GM23338 (cell line): ENCODE measurements at regions not wholly inside any gene's neighbourhood (a gene's known extent, or its start where the extent isn't known, plus 50 kb on each side); places are given as distances from the start of the nearest gene placed in this dataset.

Experiments
- ATAC-seq: fragments of 200-7000 bp; cut with Tn5 transposase; 3 replicates; pipeline ENCODE4 v1.9.1; 2020
- DNase-seq: peaks from one replicate; pipeline ENCODE4 v3.0.0-alpha.2; 2015; ENCODE audit warnings: low spot score
- H2AFZ ChIP-seq: fragments of 200-600 bp; sonication (generic); 2 replicates; pipeline ENCODE4 v1.8.0; 2016; ENCODE audit warnings: antibody characterized with exemption, mild to moderate bottlenecking, moderate library complexity
- H3F3A ChIP-seq: fragments of 200-600 bp; sonication (generic); replicated peaks from 2 replicates; pipeline ENCODE4 v1.8.0; 2017; ENCODE audit warnings: antibody characterized with exemption, mixed run types, low read depth
- H3K27ac ChIP-seq: fragments of 200-600 bp; sonication (generic); 2 replicates; pipeline ENCODE4 v1.6.1; 2016; ENCODE audit warnings: low read depth
- H3K27me3 ChIP-seq: fragments of 200-600 bp; sonication (generic); 2 replicates; pipeline ENCODE4 v1.8.0; 2016; ENCODE audit warnings: mild to moderate bottlenecking, mixed run types, moderate library complexity; ENCODE audit not compliant: insufficient read depth
- H3K36me3 ChIP-seq: fragments of 200-600 bp; sonication (generic); 2 replicates; pipeline ENCODE4 v1.8.0; 2016; ENCODE audit warnings: mild to moderate bottlenecking; ENCODE audit not compliant: insufficient read depth
- H3K4me1 ChIP-seq: fragments of 200-600 bp; sonication (generic); 2 replicates; pipeline ENCODE4 v1.8.0; 2016; ENCODE audit warnings: mild to moderate bottlenecking, moderate library complexity; ENCODE audit not compliant: insufficient read depth
- H3K4me2 ChIP-seq: fragments of 200-600 bp; sonication (generic); 2 replicates; pipeline ENCODE4 v1.7.1; 2017; ENCODE audit warnings: mixed run types
- H3K4me3 ChIP-seq: fragments of 200-600 bp; sonication (generic); 2 replicates; pipeline ENCODE4 v1.6.1; 2016; ENCODE audit warnings: mixed run types
- H3K79me2 ChIP-seq: fragments of 200-600 bp; sonication (generic); replicated peaks from 2 replicates; pipeline ENCODE4 v1.8.0; 2017; ENCODE audit warnings: mild to moderate bottlenecking; ENCODE audit not compliant: insufficient read depth
- H3K9me2 ChIP-seq: fragments of 200-600 bp; sonication (generic); 2 replicates; pipeline ENCODE4 v1.8.0; 2017; ENCODE audit not compliant: insufficient read depth
- H4K20me1 ChIP-seq: fragments of 200-600 bp; sonication (generic); replicated peaks from 2 replicates; pipeline ENCODE4 v1.8.0; 2017; ENCODE audit warnings: mild to moderate bottlenecking; ENCODE audit not compliant: insufficient read depth
- H3K27ac Mint-ChIP-seq: 2 replicates; pipeline ENCODE4 v1.8.0; 2020; ENCODE audit warnings: inconsistent platforms, mild to moderate bottlenecking, moderate library complexity, mixed read lengths
- H3K27me3 Mint-ChIP-seq: 3 replicates; pipeline ENCODE4 v1.8.0; 2022; ENCODE audit warnings: low read depth, mild to moderate bottlenecking, moderate library complexity, mixed read lengths, inconsistent platforms; ENCODE audit not compliant: insufficient read depth, poor library complexity
- H3K36me3 Mint-ChIP-seq: 3 replicates; pipeline ENCODE4 v1.8.0; 2021; ENCODE audit warnings: low read depth, mild to moderate bottlenecking, inconsistent platforms, moderate library complexity, mixed read lengths
- H3K4me1 Mint-ChIP-seq: 3 replicates; pipeline ENCODE4 v1.8.0; 2020; ENCODE audit warnings: mild to moderate bottlenecking, inconsistent platforms, mixed read lengths
- H3K4me3 Mint-ChIP-seq: 3 replicates; pipeline ENCODE4 v1.8.0; 2021; ENCODE audit warnings: moderate library complexity, mild to moderate bottlenecking, inconsistent platforms, mixed read lengths
- H3K9me3 Mint-ChIP-seq: 3 replicates; pipeline ENCODE4 v1.8.0; 2020; ENCODE audit warnings: moderate library complexity, mild to moderate bottlenecking, inconsistent platforms, mixed read lengths
- CREB1 ChIP-seq: fragments of 250-450 bp; sonication (Bioruptor Pico); IDR thresholded peaks from 2 replicates; pipeline ENCODE4 v1.5.0; 2020; ENCODE audit warnings: low read depth, mild to moderate bottlenecking, moderate library complexity
- CTCF ChIP-seq, 2 experiments: fragments of 200-600 bp in 1 of 2; sonication (generic) in 1 of 2; conservative IDR thresholded peaks; 2 replicates each; pipeline versions ENCODE4 v1.5.1 to v1.6.1; 2016 to 2017; ENCODE audit warnings: antibody characterized with exemption in 2 of 2, low read depth in 2 of 2, mild to moderate bottlenecking in 2 of 2, moderate library complexity in 1 of 2
- EZH2 ChIP-seq: fragments of 200-600 bp; sonication (generic); IDR thresholded peaks from one replicate; pipeline ENCODE4 v1.8.0; 2017; ENCODE audit warnings: antibody characterized with exemption, mild to moderate bottlenecking, low read depth; ENCODE audit not compliant: unreplicated experiment
- EZH2phosphoT487 ChIP-seq: fragments of 200-600 bp; sonication (generic); IDR thresholded peaks from one replicate; pipeline ENCODE4 v1.8.1; 2018; ENCODE audit warnings: antibody characterized with exemption; ENCODE audit not compliant: unreplicated experiment
- JUNB ChIP-seq: IDR thresholded peaks from one replicate; pipeline ENCODE4 v1.6.1; 2016; ENCODE audit warnings: antibody characterized with exemption; ENCODE audit not compliant: unreplicated experiment
- NANOG ChIP-seq: IDR thresholded peaks from 2 replicates; pipeline ENCODE4 v1.6.1; 2016; ENCODE audit warnings: antibody characterized with exemption, borderline replicate concordance
- POLR2AphosphoS5 ChIP-seq: IDR thresholded peaks from 2 replicates; pipeline ENCODE4 v1.6.1; 2016; ENCODE audit warnings: antibody characterized with exemption, low read depth
- STAT1 ChIP-seq: IDR thresholded peaks from one replicate; pipeline ENCODE4 v1.6.1; 2016; ENCODE audit warnings: antibody characterized with exemption; ENCODE audit not compliant: unreplicated experiment
- ZNF114 ChIP-seq: fragments of 250-450 bp; sonication (Bioruptor Pico); IDR thresholded peaks from 2 replicates; pipeline ENCODE4 v1.5.0; 2020; ENCODE audit warnings: mild to moderate bottlenecking, moderate library complexity
- ZNF331 ChIP-seq: fragments of 250-450 bp; sonication (Bioruptor Pico); IDR thresholded peaks from 2 replicates; pipeline ENCODE4 v1.5.0; 2020; ENCODE audit warnings: low read depth, mild to moderate bottlenecking, moderate library complexity
- ZNF462 ChIP-seq: fragments of 250-450 bp; sonication (Bioruptor Pico); IDR thresholded peaks from 2 replicates; pipeline ENCODE4 v1.5.0; 2020; ENCODE audit warnings: mild to moderate bottlenecking, moderate library complexity
- TF ChIP-seq, protein P1 (sequence below): IDR thresholded peaks from one replicate; pipeline ENCODE4 v1.6.1; 2018; ENCODE audit warnings: antibody characterized with exemption; ENCODE audit not compliant: unreplicated experiment
- TF ChIP-seq, protein P2 (sequence below): IDR thresholded peaks from 2 replicates; pipeline ENCODE4 v1.6.1; 2016; ENCODE audit warnings: antibody characterized with exemption

DNA sequence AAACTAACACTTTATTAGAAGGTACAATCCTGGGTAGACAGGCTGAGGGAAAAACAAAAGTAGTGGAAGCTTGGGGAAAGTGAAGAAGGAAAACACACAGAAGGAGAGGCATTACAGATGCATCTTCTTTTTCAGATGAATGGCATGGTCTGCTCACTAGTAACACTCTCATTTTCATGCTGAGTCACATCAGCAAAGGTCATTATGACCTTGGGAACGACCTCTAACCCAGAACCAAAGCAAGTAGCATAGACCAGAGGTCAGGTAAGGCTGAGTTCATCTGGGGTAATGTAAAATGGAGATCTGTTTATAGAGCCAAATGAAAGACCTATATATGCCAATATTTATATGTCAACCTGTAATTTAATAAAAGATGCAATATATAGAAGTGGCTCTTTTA is 294.4 kb upstream of the LRRTM4 start:
- H3K79me2 ChIP-seq = no peaks in the 10 kb centered on the region
- no peak overlapping the region for H3K27ac ChIP-seq
- H3F3A ChIP-seq = no peaks in the 10 kb centered on the region
- peaks cover 3% of the 10 kb centered on the region for H3K27me3 Mint-ChIP-seq
- no peak overlapping the region for H3K4me3 Mint-ChIP-seq
- TF ChIP-seq ZNF462 (CRISPR knock-in tag) (no peak), ZNF331 (CRISPR knock-in tag) (no peak), JUNB (no peak), CREB1 (CRISPR knock-in tag) (no peak), NANOG (no peak), EZH2phosphoT487 (no peak), CTCF (conservative IDR thresholded peaks at IDR 0.05; ENCODE audit: low read depth in 2 of 2) (no peak), STAT1 (no peak), EZH2 (no peak), ZNF114 (CRISPR knock-in tag) (no peak), POLR2AphosphoS5 (no peak)
- TF ChIP-seq, protein P1, sequence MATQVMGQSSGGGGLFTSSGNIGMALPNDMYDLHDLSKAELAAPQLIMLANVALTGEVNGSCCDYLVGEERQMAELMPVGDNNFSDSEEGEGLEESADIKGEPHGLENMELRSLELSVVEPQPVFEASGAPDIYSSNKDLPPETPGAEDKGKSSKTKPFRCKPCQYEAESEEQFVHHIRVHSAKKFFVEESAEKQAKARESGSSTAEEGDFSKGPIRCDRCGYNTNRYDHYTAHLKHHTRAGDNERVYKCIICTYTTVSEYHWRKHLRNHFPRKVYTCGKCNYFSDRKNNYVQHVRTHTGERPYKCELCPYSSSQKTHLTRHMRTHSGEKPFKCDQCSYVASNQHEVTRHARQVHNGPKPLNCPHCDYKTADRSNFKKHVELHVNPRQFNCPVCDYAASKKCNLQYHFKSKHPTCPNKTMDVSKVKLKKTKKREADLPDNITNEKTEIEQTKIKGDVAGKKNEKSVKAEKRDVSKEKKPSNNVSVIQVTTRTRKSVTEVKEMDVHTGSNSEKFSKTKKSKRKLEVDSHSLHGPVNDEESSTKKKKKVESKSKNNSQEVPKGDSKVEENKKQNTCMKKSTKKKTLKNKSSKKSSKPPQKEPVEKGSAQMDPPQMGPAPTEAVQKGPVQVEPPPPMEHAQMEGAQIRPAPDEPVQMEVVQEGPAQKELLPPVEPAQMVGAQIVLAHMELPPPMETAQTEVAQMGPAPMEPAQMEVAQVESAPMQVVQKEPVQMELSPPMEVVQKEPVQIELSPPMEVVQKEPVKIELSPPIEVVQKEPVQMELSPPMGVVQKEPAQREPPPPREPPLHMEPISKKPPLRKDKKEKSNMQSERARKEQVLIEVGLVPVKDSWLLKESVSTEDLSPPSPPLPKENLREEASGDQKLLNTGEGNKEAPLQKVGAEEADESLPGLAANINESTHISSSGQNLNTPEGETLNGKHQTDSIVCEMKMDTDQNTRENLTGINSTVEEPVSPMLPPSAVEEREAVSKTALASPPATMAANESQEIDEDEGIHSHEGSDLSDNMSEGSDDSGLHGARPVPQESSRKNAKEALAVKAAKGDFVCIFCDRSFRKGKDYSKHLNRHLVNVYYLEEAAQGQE = no peak
- TF ChIP-seq, protein P2, sequence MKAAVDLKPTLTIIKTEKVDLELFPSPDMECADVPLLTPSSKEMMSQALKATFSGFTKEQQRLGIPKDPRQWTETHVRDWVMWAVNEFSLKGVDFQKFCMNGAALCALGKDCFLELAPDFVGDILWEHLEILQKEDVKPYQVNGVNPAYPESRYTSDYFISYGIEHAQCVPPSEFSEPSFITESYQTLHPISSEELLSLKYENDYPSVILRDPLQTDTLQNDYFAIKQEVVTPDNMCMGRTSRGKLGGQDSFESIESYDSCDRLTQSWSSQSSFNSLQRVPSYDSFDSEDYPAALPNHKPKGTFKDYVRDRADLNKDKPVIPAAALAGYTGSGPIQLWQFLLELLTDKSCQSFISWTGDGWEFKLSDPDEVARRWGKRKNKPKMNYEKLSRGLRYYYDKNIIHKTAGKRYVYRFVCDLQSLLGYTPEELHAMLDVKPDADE = no peak
- H4K20me1 ChIP-seq = no peaks in the 10 kb centered on the region
- H3K4me2 ChIP-seq = no peak overlapping the region
- no peak overlapping the region for H3K4me3 ChIP-seq
- peaks cover 6% of the 10 kb centered on the region for H3K9me3 Mint-ChIP-seq
- H2AFZ ChIP-seq = no peak overlapping the region
- H3K9me2 ChIP-seq = no peaks in the 10 kb centered on the region
- no peaks in the 10 kb centered on the region for H3K27me3 ChIP-seq
- H3K36me3 Mint-ChIP-seq = peaks cover 11% of the 10 kb centered on the region
- H3K4me1 Mint-ChIP-seq = peaks cover 14% of the 10 kb centered on the region
- peaks cover 11% of the 10 kb centered on the region; the same call in 1 of the 2 replicates for H3K4me1 ChIP-seq
- no peaks in the 10 kb centered on the region for H3K36me3 ChIP-seq
- peak overlapping the region; percentile 42 for H3K27ac Mint-ChIP-seq
- ATAC-seq (no peak), DNase-seq (no peak)
